Lung (tissue), 11 donors: ENCODE measurements at regions not wholly inside any gene's neighbourhood (a gene's known extent, or its start where the extent isn't known, plus 50 kb on each side); places are given as distances from the start of the nearest gene placed in this dataset.

Experiments
- ATAC-seq: fragments of 200-7000 bp; cut with Tn5 transposase; one replicate; pipeline ENCODE4 v1.9.1; 2020; ENCODE audit warnings: moderate number of reproducible peaks; ENCODE audit not compliant: insufficient read depth, low FRiP score
- DNase-seq, 3 donors: peaks; one replicate each; pipeline ENCODE4 v3.0.0-alpha.2; 2013 to 2017
- H3K27ac ChIP-seq, 2 donors: one replicate each; pipeline ENCODE4 v1.5.1; 2013; ENCODE audit warnings: mild to moderate bottlenecking in 2 of 2, moderate library complexity in 2 of 2, control low read depth in 1 of 2, inconsistent platforms in 1 of 2, low read depth in 1 of 2, low read length in 1 of 2
- H3K27me3 ChIP-seq, 3 donors: one replicate each; pipeline ENCODE4 v1.5.1; 2013; ENCODE audit warnings: low read length in 2 of 3; ENCODE audit not compliant: control insufficient read depth in 3 of 3, insufficient read depth in 3 of 3
- H3K36me3 ChIP-seq, 4 donors: one replicate each; pipeline ENCODE4 v1.5.1; 2013; ENCODE audit warnings: low read length in 4 of 4, mild to moderate bottlenecking in 1 of 4, moderate library complexity in 1 of 4; ENCODE audit not compliant: control insufficient read depth in 4 of 4, insufficient read depth in 4 of 4
- H3K4me1 ChIP-seq, 5 donors: one replicate each; pipeline ENCODE4 v1.5.1; 2013; ENCODE audit warnings: low read length in 5 of 5, mild to moderate bottlenecking in 2 of 5, moderate library complexity in 1 of 5; ENCODE audit not compliant: control insufficient read depth in 5 of 5, insufficient read depth in 5 of 5
- H3K4me3 ChIP-seq: one replicate; pipeline ENCODE4 v1.5.1; 2013; ENCODE audit warnings: mild to moderate bottlenecking, control low read depth, moderate library complexity
- H3K9ac ChIP-seq, 2 donors: one replicate each; pipeline ENCODE4 v1.5.1; 2013; ENCODE audit warnings: low read length in 2 of 2, control low read depth in 1 of 2; ENCODE audit not compliant: insufficient read depth in 1 of 2
- H3K9me3 ChIP-seq, 4 donors: one replicate each; pipeline ENCODE4 v1.5.1; 2013; ENCODE audit warnings: low read length in 3 of 4, mild to moderate bottlenecking in 1 of 4, moderate library complexity in 1 of 4; ENCODE audit not compliant: control insufficient read depth in 4 of 4, insufficient read depth in 3 of 4
- WGBS, 2 donors: extraction: QIAGEN DNeasy Blood & Tissue Kit; methylation state at CpG; one replicate each; pipeline ENCODE4 v1.1.7; 2013; 5-methylcytosine and 5-hydroxymethylcytosine counted together
- TF ChIP-seq, protein P1 (sequence below): IDR thresholded peaks from 2 replicates; pipeline ENCODE4 v1.5.1; 2012; ENCODE audit warnings: mild to moderate bottlenecking; ENCODE audit errors: control extremely low read depth, extremely low read depth
- donor health status: control.
- donor health status: control.
- donor health status: Bipolar disorder and iron deficiency.
- donor health status: healthy.
- donor health status: DM: yes; HTN: yes; CAD: no.

DNA sequence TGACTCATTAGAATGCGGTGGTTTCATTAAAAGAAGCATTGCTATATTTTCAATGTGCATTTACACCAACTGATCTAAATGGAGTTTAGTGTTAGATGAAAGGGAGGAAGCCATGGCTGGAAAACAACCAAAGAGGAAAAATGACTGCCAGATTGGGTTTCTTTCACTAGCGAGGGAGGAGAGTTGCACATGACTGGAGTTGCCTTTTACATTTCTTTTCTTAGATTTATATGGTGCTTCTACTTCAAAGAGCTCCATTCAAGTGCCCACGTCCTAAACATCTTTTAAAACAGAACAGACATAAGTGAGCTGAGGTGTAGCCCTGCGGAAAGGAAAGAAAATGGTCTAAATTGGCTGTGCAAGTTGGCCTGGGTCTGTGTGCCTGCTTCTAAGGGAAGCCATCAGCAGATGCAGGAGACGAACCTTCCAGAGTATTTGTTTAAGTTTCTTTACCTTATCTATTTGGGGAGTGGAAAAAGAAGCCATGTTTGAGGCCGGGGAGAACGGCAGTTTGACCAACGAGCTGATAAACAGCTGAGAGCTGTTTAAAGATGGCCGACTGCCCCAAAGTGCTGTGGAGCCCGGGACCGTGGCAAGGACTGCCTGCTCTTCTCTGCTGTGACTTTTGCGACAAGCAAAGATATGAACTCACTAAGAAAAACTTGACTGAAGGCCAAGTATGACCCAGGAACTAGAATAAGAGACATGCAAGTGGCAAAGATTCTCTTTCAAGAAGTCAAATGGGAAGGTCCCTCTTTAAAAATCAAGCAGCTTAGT lies 327.0 kb downstream of the ZNF516 start:
- 60 to 71% methylated on average over 12 of the region's 12 CpGs for WGBS, 2 donors
- Histone ChIP-seq H3K27ac (no peak overlapping the region), H3K9me3 (peaks cover 0 to 3% (median 0%) of the 10 kb centered on the region in 4 donors), H3K9ac (no peak overlapping the region), H3K27me3 (no peaks in the 10 kb centered on the region), H3K4me3 (no peak overlapping the region), H3K36me3 (no peaks in the 10 kb centered on the region), H3K4me1 (peaks cover 0 to 23% (median 0%) of the 10 kb centered on the region in 5 donors)
- DNase-seq = peak in 2 of 3 donors; percentile 50 to 63
- TF ChIP-seq, protein P1, sequence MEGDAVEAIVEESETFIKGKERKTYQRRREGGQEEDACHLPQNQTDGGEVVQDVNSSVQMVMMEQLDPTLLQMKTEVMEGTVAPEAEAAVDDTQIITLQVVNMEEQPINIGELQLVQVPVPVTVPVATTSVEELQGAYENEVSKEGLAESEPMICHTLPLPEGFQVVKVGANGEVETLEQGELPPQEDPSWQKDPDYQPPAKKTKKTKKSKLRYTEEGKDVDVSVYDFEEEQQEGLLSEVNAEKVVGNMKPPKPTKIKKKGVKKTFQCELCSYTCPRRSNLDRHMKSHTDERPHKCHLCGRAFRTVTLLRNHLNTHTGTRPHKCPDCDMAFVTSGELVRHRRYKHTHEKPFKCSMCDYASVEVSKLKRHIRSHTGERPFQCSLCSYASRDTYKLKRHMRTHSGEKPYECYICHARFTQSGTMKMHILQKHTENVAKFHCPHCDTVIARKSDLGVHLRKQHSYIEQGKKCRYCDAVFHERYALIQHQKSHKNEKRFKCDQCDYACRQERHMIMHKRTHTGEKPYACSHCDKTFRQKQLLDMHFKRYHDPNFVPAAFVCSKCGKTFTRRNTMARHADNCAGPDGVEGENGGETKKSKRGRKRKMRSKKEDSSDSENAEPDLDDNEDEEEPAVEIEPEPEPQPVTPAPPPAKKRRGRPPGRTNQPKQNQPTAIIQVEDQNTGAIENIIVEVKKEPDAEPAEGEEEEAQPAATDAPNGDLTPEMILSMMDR = no peak
- ATAC-seq = no peak

DNA sequence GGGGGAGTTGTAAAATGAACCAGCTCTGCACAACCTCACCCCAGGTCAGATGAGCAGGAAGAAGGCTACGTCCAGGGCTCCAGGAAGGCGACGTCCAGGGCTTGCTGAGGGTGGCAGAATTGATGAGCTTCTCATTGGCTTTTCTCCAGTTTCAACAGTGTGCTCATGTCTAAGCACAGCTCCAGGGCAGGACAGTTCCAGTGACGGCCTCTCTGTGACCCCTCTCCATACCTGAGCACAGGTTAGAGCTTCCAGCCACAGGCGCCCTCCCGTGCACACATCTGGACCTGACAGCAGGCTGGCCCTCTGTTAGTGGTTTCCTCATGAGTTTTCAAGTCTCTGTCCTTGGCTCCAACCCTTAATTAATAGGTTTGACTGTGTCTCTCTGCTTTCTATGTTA lies 327.6 kb downstream of the ZNF516 start:
- Histone ChIP-seq H3K4me3 (no peak overlapping the region), H3K4me1 (peaks cover 0 to 23% (median 0%) of the 10 kb centered on the region in 5 donors), H3K9me3 (peaks cover 0 to 4% (median 0%) of the 10 kb centered on the region in 4 donors), H3K27me3 (no peaks in the 10 kb centered on the region), H3K36me3 (no peaks in the 10 kb centered on the region), H3K9ac (no peak overlapping the region), H3K27ac (no peak overlapping the region)
- DNase-seq = peak in 2 of 3 donors; percentile 16 to 61
- WGBS, 2 donors = 53 to 74% methylated on average over 6 of the region's 6 CpGs
- TF ChIP-seq, protein P1 = no peak
- ATAC-seq = no peak

DNA sequence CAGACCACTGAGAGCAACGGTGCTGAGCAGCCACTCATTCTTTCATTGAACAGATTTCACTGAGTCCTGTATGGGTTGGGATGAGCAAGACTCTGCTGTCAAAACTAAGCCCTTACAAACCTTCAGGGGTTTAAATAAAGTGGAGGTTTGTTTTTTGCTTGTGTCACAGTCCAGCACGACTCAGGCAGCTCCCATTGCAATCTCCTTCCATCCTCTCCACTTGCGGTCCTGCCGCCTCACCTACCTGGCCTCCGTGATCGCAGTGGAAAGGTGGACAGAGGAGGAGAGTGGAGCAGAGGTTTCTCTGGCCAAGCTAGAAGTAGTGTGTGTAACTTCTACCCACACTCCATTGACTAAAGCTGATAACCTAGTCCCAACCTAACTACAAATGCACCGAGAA lies 332.2 kb downstream of the ZNF516 start:
- no peak overlapping the region for H3K9ac ChIP-seq
- H3K4me1 ChIP-seq = peaks cover 0 to 14% (median 0%) of the 10 kb centered on the region in 5 donors
- no peak overlapping the region for H3K4me3 ChIP-seq
- H3K9me3 ChIP-seq = peaks cover 0 to 4% (median 0%) of the 10 kb centered on the region in 4 donors
- TF ChIP-seq, protein P1 = no peak
- DNase-seq (no peak), ATAC-seq (no peak)
- H3K27ac ChIP-seq = no peak overlapping the region
- H3K27me3 ChIP-seq = no peaks in the 10 kb centered on the region
- H3K36me3 ChIP-seq = no peaks in the 10 kb centered on the region
- WGBS, 2 donors = 87 to 96% methylated on average over 7 of the region's 7 CpGs
